Peyer's patch (tissue), 4 donors: ENCODE measurements at regions not wholly inside any gene's neighbourhood (a gene's known extent, or its start where the extent isn't known, plus 50 kb on each side); places are given as distances from the start of the nearest gene placed in this dataset.

ENCODE experiments used
- CTCF ChIP-seq, 6 experiments: fragments of 450-650 bp in 4 of 6; fragments of 200-600 bp in 2 of 6; sonication (generic) in 1 of 6; IDR thresholded peaks; one replicate each; pipeline ENCODE4 v1.5.1; 2017 to 2019; ENCODE audit warnings: antibody characterized with exemption in 6 of 6, mild to moderate bottlenecking in 3 of 6, moderate library complexity in 1 of 6
- POLR2A ChIP-seq, 2 donors: fragments of 450-650 bp; IDR thresholded peaks; one replicate each; pipeline ENCODE4 v1.5.1; 2017; ENCODE audit warnings: antibody characterized with exemption in 2 of 2, mild to moderate bottlenecking in 2 of 2, moderate library complexity in 2 of 2

DNA sequence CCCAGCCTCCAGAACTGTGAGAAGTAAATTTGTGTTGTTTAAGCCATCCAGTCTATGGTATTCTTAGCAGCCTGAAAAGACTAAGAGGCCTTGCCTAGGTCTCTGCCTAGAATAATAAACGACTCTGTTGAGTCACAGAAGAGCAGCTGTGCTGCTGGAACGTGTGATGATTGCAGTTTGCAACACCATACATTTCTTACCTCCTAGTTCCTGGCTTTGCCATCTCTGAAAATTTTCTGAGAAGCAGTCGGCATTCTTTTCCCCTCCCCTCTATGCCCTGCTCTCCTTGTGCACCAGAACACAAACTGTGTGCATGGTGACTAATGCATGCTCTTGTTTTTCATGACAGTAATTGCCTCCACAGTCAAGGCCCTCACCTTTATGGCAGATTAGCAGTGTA is 301.3 kb downstream of the IL20RB start:
- TF ChIP-seq CTCF (IDR thresholded peaks at IDR 0.05) (no peak), POLR2A (IDR thresholded peaks at IDR 0.05) (no peak)
